ENCODE measurements at regions not wholly inside any gene's neighbourhood (a gene's known extent, or its start where the extent isn't known, plus 50 kb on each side); places are given as distances from the start of the nearest gene placed in this dataset.
"Not testable (repeated sequence)": the region's sequence is repeated elsewhere in the genome, so short reads cannot be mapped to it uniquely, and the experiment has no call there.

GRCh38 chr3:158026236-158026635 lies 80.0 kb downstream of the SHOX2 start:
- H3K36me3 Mint-ChIP-seq (ENCODE audit: low read depth): no peaks in the 10 kb centered on the region

GRCh38 chr3:158019897-158020296 lies 86.3 kb downstream of the SHOX2 start:
- peaks cover 15% of the 10 kb centered on the region for H3K9me3 Mint-ChIP-seq
- H3K27me3 Mint-ChIP-seq (ENCODE audit: low read depth); DNase-seq (ENCODE audit: low spot score); H3K27ac Mint-ChIP-seq; H3K36me3 Mint-ChIP-seq (ENCODE audit: low read depth); intact Hi-C loops (cut with micrococcal nuclease); H3K4me3 Mint-ChIP-seq (ENCODE audit: low read depth); H3K4me1 Mint-ChIP-seq (ENCODE audit: low read depth): not testable (repeated sequence)

More at GRCh38 chr3:158026236-158026635, 80.0 kb downstream of the SHOX2 start:
- H3K4me1 Mint-ChIP-seq (ENCODE audit: low read depth): no peaks in the 10 kb centered on the region
- H3K27ac Mint-ChIP-seq: no peak overlapping the region
- H3K9me3 Mint-ChIP-seq: peaks cover 18% of the 10 kb centered on the region
- no peak for DNase-seq (ENCODE audit: low spot score)
- no peak overlapping the region for H3K4me3 Mint-ChIP-seq (ENCODE audit: low read depth)
- intact Hi-C loops (cut with micrococcal nuclease): no loop called here
- no peaks in the 10 kb centered on the region for H3K27me3 Mint-ChIP-seq (ENCODE audit: low read depth)

GRCh38 chr3:158018462-158018861 lies 87.8 kb downstream of the SHOX2 start:
- no peak for DNase-seq (ENCODE audit: low spot score)
- Mint-ChIP-seq H3K36me3 (ENCODE audit: low read depth) (no peaks in the 10 kb centered on the region), H3K27ac (no peak overlapping the region), H3K9me3 (peaks cover 15% of the 10 kb centered on the region), H3K4me3 (ENCODE audit: low read depth) (no peak overlapping the region), H3K4me1 (ENCODE audit: low read depth) (no peaks in the 10 kb centered on the region), H3K27me3 (ENCODE audit: low read depth) (no peaks in the 10 kb centered on the region)
- intact Hi-C loops (cut with micrococcal nuclease): no loop called here

DNA sequence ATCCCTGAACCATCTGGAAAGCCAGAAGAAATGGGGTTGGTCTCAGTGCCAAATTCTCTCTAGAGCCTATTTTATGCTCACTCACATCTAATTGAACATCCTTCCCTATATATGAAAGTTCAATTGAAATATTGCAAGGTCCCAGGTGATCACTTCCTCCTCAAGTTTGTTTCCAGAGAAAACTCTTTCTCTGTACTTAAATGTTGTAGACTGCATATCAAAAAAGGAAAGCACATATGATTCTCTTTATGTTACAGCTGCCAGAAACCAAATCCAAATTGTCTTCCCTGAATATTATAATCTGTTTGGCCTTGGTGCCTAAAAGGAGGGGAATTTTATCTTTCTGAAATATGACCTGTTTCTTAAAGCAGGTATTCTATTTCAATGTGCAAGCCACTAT lies 93.3 kb downstream of the SHOX2 start:
- intact Hi-C loops (cut with micrococcal nuclease): no loop called here
- no peak for DNase-seq (ENCODE audit: low spot score)
- no peak overlapping the region for H3K4me3 Mint-ChIP-seq (ENCODE audit: low read depth)
- no peaks in the 10 kb centered on the region for H3K4me1 Mint-ChIP-seq (ENCODE audit: low read depth)
- H3K36me3 Mint-ChIP-seq (ENCODE audit: low read depth): no peaks in the 10 kb centered on the region
- H3K9me3 Mint-ChIP-seq: peaks cover 13% of the 10 kb centered on the region
- no peak overlapping the region for H3K27ac Mint-ChIP-seq
- no peaks in the 10 kb centered on the region for H3K27me3 Mint-ChIP-seq (ENCODE audit: low read depth)

GRCh38 chr3:158005391-158006100 lies 100.7 kb downstream of the SHOX2 start:
- intact Hi-C loops (cut with micrococcal nuclease): no loop called here
- no peak for DNase-seq (ENCODE audit: low spot score)
- Mint-ChIP-seq H3K4me3 (ENCODE audit: low read depth) (no peak overlapping the region), H3K27me3 (ENCODE audit: low read depth) (no peaks in the 10 kb centered on the region), H3K36me3 (ENCODE audit: low read depth) (no peaks in the 10 kb centered on the region), H3K4me1 (ENCODE audit: low read depth) (no peaks in the 10 kb centered on the region), H3K9me3 (peaks cover 7% of the 10 kb centered on the region), H3K27ac (no peak overlapping the region)

DNA sequence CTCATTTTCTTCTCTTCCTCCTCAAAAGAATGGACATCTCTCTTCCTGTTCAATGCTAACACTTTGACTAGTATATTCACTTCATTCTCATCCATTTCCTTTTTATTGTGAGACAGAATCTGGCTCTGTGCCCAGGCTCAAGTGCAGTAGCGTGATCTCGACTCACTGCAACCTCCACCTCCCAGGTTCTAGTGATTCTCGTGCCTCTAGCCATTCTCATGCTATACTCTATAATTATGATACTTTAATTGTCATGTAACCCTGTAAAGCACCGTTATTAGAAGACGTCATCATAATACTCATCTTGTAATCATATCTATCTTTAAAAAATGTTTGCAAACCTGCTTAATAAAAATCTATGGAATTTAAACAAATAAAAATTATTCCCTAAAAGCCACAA lies 107.0 kb downstream of the SHOX2 start:
- H3K36me3 Mint-ChIP-seq (ENCODE audit: low read depth): no peaks in the 10 kb centered on the region
- H3K27me3 Mint-ChIP-seq (ENCODE audit: low read depth): no peaks in the 10 kb centered on the region
- DNase-seq (ENCODE audit: low spot score): no peak
- peaks cover 20% of the 10 kb centered on the region for H3K9me3 Mint-ChIP-seq
- no peaks in the 10 kb centered on the region for H3K4me1 Mint-ChIP-seq (ENCODE audit: low read depth)
- H3K27ac Mint-ChIP-seq: no peak overlapping the region
- H3K4me3 Mint-ChIP-seq (ENCODE audit: low read depth): no peak overlapping the region
- intact Hi-C loops (cut with micrococcal nuclease): no loop called here

GRCh38 chr3:157982359-157982758 lies 123.9 kb downstream of the SHOX2 start:
- Mint-ChIP-seq H3K27ac (no peak overlapping the region), H3K4me3 (ENCODE audit: low read depth) (no peak overlapping the region), H3K36me3 (ENCODE audit: low read depth) (no peaks in the 10 kb centered on the region), H3K4me1 (ENCODE audit: low read depth) (no peaks in the 10 kb centered on the region), H3K27me3 (ENCODE audit: low read depth) (no peaks in the 10 kb centered on the region), H3K9me3 (peaks cover 4% of the 10 kb centered on the region)
- DNase-seq (ENCODE audit: low spot score): no peak
- intact Hi-C loops (cut with micrococcal nuclease): no loop called here

GRCh38 chr3:157981819-157982218 lies 124.4 kb downstream of the SHOX2 start:
- no peaks in the 10 kb centered on the region for H3K27me3 Mint-ChIP-seq (ENCODE audit: low read depth)
- no peaks in the 10 kb centered on the region for H3K4me1 Mint-ChIP-seq (ENCODE audit: low read depth)
- DNase-seq (ENCODE audit: low spot score): no peak
- no peak overlapping the region for H3K4me3 Mint-ChIP-seq (ENCODE audit: low read depth)
- no peak overlapping the region for H3K27ac Mint-ChIP-seq
- no peaks in the 10 kb centered on the region for H3K36me3 Mint-ChIP-seq (ENCODE audit: low read depth)
- no peaks in the 10 kb centered on the region for H3K9me3 Mint-ChIP-seq
- intact Hi-C loops (cut with micrococcal nuclease): no loop called here

- intact Hi-C loops (cut with micrococcal nuclease): no loop called here
- DNase-seq (ENCODE audit: low spot score): no peak
- Mint-ChIP-seq H3K27me3 (ENCODE audit: low read depth) (no peaks in the 10 kb centered on the region), H3K9me3 (no peaks in the 10 kb centered on the region), H3K27ac (no peak overlapping the region), H3K4me3 (ENCODE audit: low read depth) (no peak overlapping the region), H3K36me3 (ENCODE audit: low read depth) (no peaks in the 10 kb centered on the region), H3K4me1 (ENCODE audit: low read depth) (no peaks in the 10 kb centered on the region)
These were observed 127.2 kb downstream of the SHOX2 start for GRCh38 chr3:157979022-157979421.

DNA sequence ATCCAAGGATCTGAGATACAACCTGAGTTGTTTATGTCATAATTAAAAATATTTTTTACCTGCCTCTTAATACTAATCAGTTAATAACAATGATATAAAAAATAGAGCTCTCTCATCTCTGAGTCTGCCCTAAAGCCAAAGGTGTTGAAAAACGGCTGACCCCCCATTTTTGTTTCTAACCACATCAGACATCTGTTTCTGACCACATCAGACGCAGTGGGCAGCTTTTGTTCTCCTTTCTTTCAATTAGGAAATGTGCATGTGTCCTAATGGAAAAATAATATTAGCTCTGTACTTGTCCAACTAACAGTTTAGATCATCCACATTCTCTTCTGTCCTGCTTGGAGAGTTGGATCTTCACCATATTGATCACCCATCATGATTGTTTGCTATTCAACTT lies 144.6 kb downstream of the SHOX2 start:
- Mint-ChIP-seq H3K27ac (no peak overlapping the region), H3K9me3 (no peaks in the 10 kb centered on the region), H3K36me3 (ENCODE audit: low read depth) (no peaks in the 10 kb centered on the region), H3K4me3 (ENCODE audit: low read depth) (no peak overlapping the region), H3K4me1 (ENCODE audit: low read depth) (no peaks in the 10 kb centered on the region), H3K27me3 (ENCODE audit: low read depth) (no peaks in the 10 kb centered on the region)
- no peak for DNase-seq (ENCODE audit: low spot score)
- intact Hi-C loops (cut with micrococcal nuclease): no loop called here

DNA sequence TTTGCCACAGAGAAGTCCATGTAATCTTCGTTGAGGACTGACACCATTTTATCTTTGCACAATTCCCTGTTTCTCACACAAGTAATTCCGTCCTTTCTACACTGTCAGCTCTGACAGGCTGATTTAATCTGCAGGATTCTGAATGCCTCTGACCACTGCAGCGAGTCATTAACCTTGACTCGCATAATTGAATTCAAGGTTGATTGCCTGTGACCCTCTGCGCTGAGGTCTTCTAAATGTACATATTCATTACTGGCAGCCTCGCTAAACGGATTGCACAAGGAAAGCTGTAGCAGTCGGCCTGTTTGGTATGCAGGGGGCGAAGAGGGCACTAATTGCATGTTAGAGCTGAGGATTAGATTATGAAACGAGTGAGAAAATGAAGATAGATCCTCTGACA lies 147.8 kb downstream of the SHOX2 start:
- Mint-ChIP-seq H3K27me3 (ENCODE audit: low read depth) (no peaks in the 10 kb centered on the region), H3K9me3 (no peaks in the 10 kb centered on the region), H3K4me3 (ENCODE audit: low read depth) (no peak overlapping the region), H3K4me1 (ENCODE audit: low read depth) (no peaks in the 10 kb centered on the region), H3K27ac (no peak overlapping the region), H3K36me3 (ENCODE audit: low read depth) (no peaks in the 10 kb centered on the region)
- no peak for DNase-seq (ENCODE audit: low spot score)
- intact Hi-C loops (cut with micrococcal nuclease): no loop called here

DNA sequence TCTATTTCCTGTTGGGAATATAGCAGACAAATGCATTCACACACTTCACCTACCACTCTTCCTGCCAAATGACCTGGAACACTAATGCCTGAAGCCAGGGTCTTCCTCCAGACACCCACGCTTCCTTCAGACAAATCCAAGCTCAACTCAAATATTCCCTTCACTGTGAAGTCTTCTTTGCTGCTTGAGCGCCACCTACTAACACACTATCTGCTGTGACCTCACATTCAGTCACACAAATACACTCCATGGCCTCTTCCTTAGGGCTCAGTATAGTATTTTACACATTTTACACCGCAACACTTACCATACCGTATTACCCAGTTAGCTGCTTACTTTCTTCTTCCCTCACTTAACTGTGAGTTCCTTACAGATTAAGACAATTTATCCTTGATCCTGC lies 149.4 kb downstream of the SHOX2 start:
- no peaks in the 10 kb centered on the region for H3K4me1 Mint-ChIP-seq (ENCODE audit: low read depth)
- H3K27me3 Mint-ChIP-seq (ENCODE audit: low read depth): no peaks in the 10 kb centered on the region
- no peak overlapping the region for H3K27ac Mint-ChIP-seq
- H3K4me3 Mint-ChIP-seq (ENCODE audit: low read depth): no peak overlapping the region
- intact Hi-C loops (cut with micrococcal nuclease): no loop called here
- no peak for DNase-seq (ENCODE audit: low spot score)
- H3K36me3 Mint-ChIP-seq (ENCODE audit: low read depth): no peaks in the 10 kb centered on the region
- no peaks in the 10 kb centered on the region for H3K9me3 Mint-ChIP-seq

- Mint-ChIP-seq H3K9me3 (no peaks in the 10 kb centered on the region), H3K4me3 (ENCODE audit: low read depth) (no peak overlapping the region), H3K27ac (no peak overlapping the region), H3K4me1 (ENCODE audit: low read depth) (no peaks in the 10 kb centered on the region), H3K27me3 (ENCODE audit: low read depth) (no peaks in the 10 kb centered on the region), H3K36me3 (ENCODE audit: low read depth) (no peaks in the 10 kb centered on the region)
- intact Hi-C loops (cut with micrococcal nuclease): no loop called here
- DNase-seq (ENCODE audit: low spot score): no peak
These were observed 150.0 kb downstream of the SHOX2 start for GRCh38 chr3:157956176-157956575.

DNA sequence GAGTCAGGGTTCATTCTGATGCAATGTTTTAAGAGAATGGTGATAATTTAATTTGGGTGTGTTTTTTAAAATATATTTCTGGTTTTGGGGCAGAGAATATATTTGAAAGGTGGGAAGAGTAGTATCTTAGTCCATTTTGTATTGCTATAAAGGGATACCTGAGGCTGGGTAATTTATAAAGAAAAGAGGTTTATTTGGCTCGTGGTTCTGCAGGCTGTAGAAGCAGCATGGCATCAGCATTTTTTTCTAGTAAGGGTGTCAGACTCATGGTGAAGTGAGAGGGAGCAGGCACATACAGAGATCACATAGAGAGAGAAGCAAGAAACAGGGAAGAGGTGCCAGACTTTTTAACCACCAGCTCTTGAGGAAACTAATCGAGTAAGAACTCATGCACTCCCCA lies 152.7 kb downstream of the SHOX2 start:
- intact Hi-C loops (cut with micrococcal nuclease): no loop called here
- Mint-ChIP-seq H3K27me3 (ENCODE audit: low read depth) (no peaks in the 10 kb centered on the region), H3K4me1 (ENCODE audit: low read depth) (no peaks in the 10 kb centered on the region), H3K4me3 (ENCODE audit: low read depth) (no peak overlapping the region), H3K9me3 (no peaks in the 10 kb centered on the region), H3K27ac (no peak overlapping the region), H3K36me3 (ENCODE audit: low read depth) (no peaks in the 10 kb centered on the region)
- DNase-seq (ENCODE audit: low spot score): no peak
